Caco-2 (cell line): ENCODE measurements at regions not wholly inside any gene's neighbourhood (a gene's known extent, or its start where the extent isn't known, plus 50 kb on each side); places are given as distances from the start of the nearest gene placed in this dataset.

Experiments used
- BruUV-seq: library from RNA; stranded (reverse); fragments of 400-500 nt; replicated peaks from 2 replicates; lab custom pipeline; 2021; lab: Mats Ljungman, UMichigan
- CTCF ChIA-PET: fragments of 300-600 bp; sonication (Branson Sonifier 250); formaldehyde crosslinking; loops from one replicate; lab custom pipeline; 2022; ENCODE audit warnings: antibody characterized with exemption; lab: Charles Lee
- POLR2A ChIA-PET: fragments of 300-600 bp; sonication (Branson Sonifier 250); formaldehyde crosslinking; loops from one replicate; lab custom pipeline; 2022; ENCODE audit warnings: antibody characterized with exemption; lab: Charles Lee
- DNase-seq, 2 experiments: peaks; one replicate each; pipeline versions ENCODE4 v3.0.0 to v3.0.0-alpha.2; 2020 to 2022
- H3K27me3 ChIP-seq: replicated peaks from 2 replicates; pipeline ENCODE4 v1.6.0; 2011; ENCODE audit warnings: low read length; ENCODE audit not compliant: control insufficient read depth, insufficient read depth
- H3K36me3 ChIP-seq: 2 replicates; pipeline ENCODE4 v1.5.1; 2011; ENCODE audit warnings: low read length; ENCODE audit not compliant: control insufficient read depth, insufficient read depth
- H3K4me1 ChIP-seq: fragments of 250-450 bp; sonication (Bioruptor Pico); 2 replicates; pipeline ENCODE4 v1.5.1; 2020; ENCODE audit warnings: mild to moderate bottlenecking
- H3K4me3 ChIP-seq: 2 replicates; pipeline ENCODE4 v1.5.1; 2011; ENCODE audit warnings: low read depth, mild to moderate bottlenecking, control low read depth, low read length
- H3K9me3 ChIP-seq: fragments of 250-450 bp; sonication (Bioruptor Pico); 2 replicates; pipeline ENCODE4 v1.5.1; 2020; ENCODE audit warnings: mild to moderate bottlenecking, moderate library complexity
- H3K27ac Mint-ChIP-seq: one replicate; pipeline ENCODE4 v1.8.0; 2022; ENCODE audit warnings: mixed read lengths; ENCODE audit not compliant: unreplicated experiment
- H3K27me3 Mint-ChIP-seq: one replicate; pipeline ENCODE4 v1.8.0; 2022; ENCODE audit warnings: mixed read lengths; ENCODE audit not compliant: insufficient read depth, unreplicated experiment
- H3K36me3 Mint-ChIP-seq: one replicate; pipeline ENCODE4 v1.8.0; 2022; ENCODE audit warnings: mild to moderate bottlenecking, mixed read lengths; ENCODE audit not compliant: insufficient read depth, unreplicated experiment
- H3K4me1 Mint-ChIP-seq: one replicate; pipeline ENCODE4 v1.8.0; 2022; ENCODE audit warnings: low read depth, mixed read lengths; ENCODE audit not compliant: unreplicated experiment
- H3K4me3 Mint-ChIP-seq: one replicate; pipeline ENCODE4 v1.8.0; 2022; ENCODE audit warnings: mild to moderate bottlenecking, moderate library complexity, mixed read lengths; ENCODE audit not compliant: unreplicated experiment
- H3K9me3 Mint-ChIP-seq: one replicate; pipeline ENCODE4 v1.8.0; 2022; ENCODE audit warnings: mixed read lengths; ENCODE audit not compliant: unreplicated experiment
- CTCF ChIP-seq, 2 experiments: fragments of 200-600 bp in 1 of 2; IDR thresholded peaks; 1 replicate in 1 of 2; 2 replicates in 1 of 2; pipeline versions ENCODE4 v1.5.1 to v1.8.0; 2011 to 2022; ENCODE audit warnings: antibody characterized with exemption in 1 of 2, control low read depth in 1 of 2, inconsistent platforms in 1 of 2, low read depth in 1 of 2, low read length in 1 of 2, mild to moderate bottlenecking in 1 of 2, moderate library complexity in 1 of 2; ENCODE audit not compliant: insufficient read depth in 1 of 2, severe bottlenecking in 1 of 2, unreplicated experiment in 1 of 2
- intact Hi-C: fragments of 100-400 bp; cut with micrococcal nuclease; formaldehyde crosslinking; loops from one replicate; pipeline ENCODE4 v1.10.0; 2022; ENCODE audit not compliant: unreplicated experiment

DNA sequence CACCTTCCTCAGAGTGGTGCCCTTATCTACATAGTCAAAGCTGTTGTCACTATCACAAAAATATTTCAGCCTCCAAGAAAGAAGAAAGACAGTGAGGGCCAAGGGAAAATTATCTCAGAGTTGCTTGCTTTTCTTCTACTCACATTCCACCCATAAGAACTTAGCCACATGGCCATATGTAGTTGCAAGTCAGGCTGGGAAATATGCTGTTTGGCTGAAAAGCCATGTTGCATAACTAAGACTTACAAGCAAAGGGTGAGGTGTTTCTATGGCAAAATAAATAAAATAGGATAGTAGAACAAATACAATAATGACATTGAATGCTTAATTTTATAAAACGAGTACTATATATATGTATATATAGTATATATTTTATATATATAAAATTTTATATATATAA, 365.9 kb upstream of the PABPC4L start:
- ChIA-PET CTCF (interaction anchor here (0.6 kb wide), 1 partner anchor 210 kb away, joined by 3 read pairs; no protein-coding TSS in a partner anchor), POLR2A (no interaction called here)
- intact Hi-C loops: no loop called here
- peak in 1 of 2 experiments; percentile 2 for DNase-seq
- H3K4me1 Mint-ChIP-seq: no peaks in the 10 kb centered on the region
- H3K4me1 ChIP-seq: 0 out of 2 replicates have a peak, but pooled peaks cover 5% of the 10 kb centered on the region
- no peak for TF ChIP-seq CTCF (IDR thresholded peaks at IDR 0.05; ENCODE audit: insufficient read depth in 1 of 2, low read depth in 1 of 2, low read length in 1 of 2, severe bottlenecking in 1 of 2, unreplicated experiment in 1 of 2)
- no peak overlapping the region for H3K27ac Mint-ChIP-seq
- H3K9me3 ChIP-seq: no peaks in the 10 kb centered on the region
- H3K27me3 Mint-ChIP-seq: no peaks in the 10 kb centered on the region
- no peaks in the 10 kb centered on the region for H3K36me3 Mint-ChIP-seq
- no peaks in the 10 kb centered on the region for H3K9me3 Mint-ChIP-seq
- no TSS peak for BruUV-seq
- H3K36me3 ChIP-seq: no peaks in the 10 kb centered on the region
- H3K4me3 ChIP-seq: no peak overlapping the region
- no peak overlapping the region for H3K4me3 Mint-ChIP-seq
- no peaks in the 10 kb centered on the region for H3K27me3 ChIP-seq

DNA sequence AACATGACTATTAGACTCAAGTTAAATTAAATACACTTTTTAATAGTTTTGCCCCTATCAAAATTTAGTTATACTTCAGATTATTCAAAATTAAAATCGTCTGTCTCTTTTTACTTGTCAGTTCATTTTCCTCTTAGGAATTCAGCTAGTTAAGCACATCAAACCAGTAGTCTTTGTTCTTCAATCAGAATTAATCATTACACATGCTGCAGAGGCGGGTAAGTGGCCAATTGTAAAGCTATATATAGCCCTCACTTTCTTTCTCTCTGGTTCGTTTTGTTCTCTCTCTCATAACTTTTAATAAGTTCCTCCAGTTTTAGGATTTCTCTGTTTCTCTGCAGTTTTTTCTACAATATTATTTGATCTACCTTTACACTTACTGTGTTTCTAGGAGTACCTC, 359.1 kb upstream of the PABPC4L start:
- DNase-seq: no peak
- H3K27me3 Mint-ChIP-seq: peaks cover 3% of the 10 kb centered on the region
- H3K4me3 ChIP-seq: no peak overlapping the region
- no peaks in the 10 kb centered on the region for H3K9me3 Mint-ChIP-seq
- no peaks in the 10 kb centered on the region for H3K9me3 ChIP-seq
- CTCF ChIA-PET: no interaction called here
- H3K4me3 Mint-ChIP-seq: no peak overlapping the region
- no peaks in the 10 kb centered on the region for H3K36me3 Mint-ChIP-seq
- H3K36me3 ChIP-seq: no peaks in the 10 kb centered on the region
- H3K4me1 Mint-ChIP-seq: no peaks in the 10 kb centered on the region
- POLR2A ChIA-PET: no interaction called here
- BruUV-seq: no TSS peak
- no peaks in the 10 kb centered on the region for H3K4me1 ChIP-seq
- intact Hi-C loops: no loop called here
- TF ChIP-seq CTCF (IDR thresholded peaks at IDR 0.05; ENCODE audit: insufficient read depth in 1 of 2, low read depth in 1 of 2, low read length in 1 of 2, severe bottlenecking in 1 of 2, unreplicated experiment in 1 of 2): no peak
- no peaks in the 10 kb centered on the region for H3K27me3 ChIP-seq
- no peak overlapping the region for H3K27ac Mint-ChIP-seq

DNA sequence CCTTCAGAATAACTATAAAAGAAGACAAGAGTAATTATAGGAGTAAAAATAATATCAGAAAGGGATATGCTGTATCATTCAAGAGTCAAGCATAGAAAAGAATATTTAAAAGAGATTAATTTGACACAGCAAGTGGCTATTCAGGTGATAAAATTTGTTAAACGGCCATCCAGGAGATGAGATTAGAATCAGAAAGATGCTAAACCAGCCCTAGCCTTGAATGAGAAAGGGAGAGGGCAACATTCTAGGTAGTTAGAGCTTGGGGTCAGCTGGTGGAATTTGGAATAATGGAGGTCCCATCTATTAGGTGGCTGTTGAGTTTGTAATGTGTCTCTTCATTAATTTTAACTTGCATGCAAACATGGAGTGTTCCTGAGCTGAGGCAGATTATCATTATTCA, 350.5 kb upstream of the PABPC4L start:
- POLR2A ChIA-PET: no interaction called here
- no TSS peak for BruUV-seq
- Mint-ChIP-seq H3K9me3 (peaks cover 12% of the 10 kb centered on the region), H3K27ac (no peak overlapping the region), H3K4me3 (no peak overlapping the region), H3K36me3 (no peaks in the 10 kb centered on the region), H3K27me3 (no peaks in the 10 kb centered on the region), H3K4me1 (no peaks in the 10 kb centered on the region)
- CTCF ChIA-PET: no interaction called here
- H3K36me3 ChIP-seq: no peaks in the 10 kb centered on the region
- H3K4me3 ChIP-seq: no peak overlapping the region
- no peaks in the 10 kb centered on the region for H3K27me3 ChIP-seq
- no peaks in the 10 kb centered on the region for H3K9me3 ChIP-seq
- intact Hi-C loops: no loop called here
- no peak for DNase-seq
- no peak for TF ChIP-seq CTCF (IDR thresholded peaks at IDR 0.05; ENCODE audit: insufficient read depth in 1 of 2, low read depth in 1 of 2, low read length in 1 of 2, severe bottlenecking in 1 of 2, unreplicated experiment in 1 of 2)
- H3K4me1 ChIP-seq: no peaks in the 10 kb centered on the region
